ENCODE measurements at regions not wholly inside any gene's neighbourhood (a gene's known extent, or its start where the extent isn't known, plus 50 kb on each side); places are given as distances from the start of the nearest gene placed in this dataset.

GRCh38 chr16:76214856-76215255 lies 62.3 kb upstream of the CNTNAP4 start:
- ChIA-PET POLR2A (no interaction called here), CTCF (no interaction called here)

GRCh38 chr16:76222087-76222486 lies 55.1 kb upstream of the CNTNAP4 start:
- CTCF ChIA-PET, result no interaction called here
- POLR2A ChIA-PET, result no interaction called here

- ChIA-PET CTCF (no interaction called here), POLR2A (no interaction called here)
Observed at GRCh38 chr16:76222853-76223252, 54.3 kb upstream of the CNTNAP4 start.

GRCh38 chr16:76226011-76226410 lies 51.2 kb upstream of the CNTNAP4 start:
- POLR2A ChIA-PET, result no interaction called here
- CTCF ChIA-PET, result no interaction called here

GRCh38 chr16:76226481-76226880 lies 50.7 kb upstream of the CNTNAP4 start:
- ChIA-PET CTCF (no interaction called here), POLR2A (no interaction called here)

Data from activated CD8-positive, alpha-beta memory T cell treated with anti-CD3 and anti-CD28 coated beads for 36 hours (primary cell).